ENCODE measurements at regions not wholly inside any gene's neighbourhood (a gene's known extent, or its start where the extent isn't known, plus 50 kb on each side); places are given as distances from the start of the nearest gene placed in this dataset.
"Not testable (repeated sequence)": the region's sequence is repeated elsewhere in the genome, so short reads cannot be mapped to it uniquely, and the experiment has no call there.

DNA sequence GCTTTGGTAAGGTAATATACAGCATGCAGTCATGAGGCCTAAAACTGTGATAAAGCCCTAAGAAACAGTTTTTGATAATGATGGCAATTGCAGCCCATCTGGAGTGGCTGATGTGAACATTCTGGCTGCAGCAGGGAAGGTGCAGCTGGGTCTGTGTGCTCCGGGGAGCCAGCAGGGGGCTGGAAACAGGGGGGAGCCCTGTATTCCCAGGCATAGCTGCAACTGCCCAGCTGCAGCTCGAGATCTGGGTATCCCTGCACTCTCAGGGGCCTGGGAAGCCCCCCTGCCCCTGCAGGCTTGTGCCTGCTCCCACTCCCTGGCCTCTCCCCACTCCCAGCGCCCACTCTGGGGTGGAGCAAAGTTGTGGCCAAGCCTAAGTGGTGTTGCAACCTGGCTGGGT lies 95.6 kb downstream of the RRAGB start:
- DNase-seq (ENCODE audit: low spot score) (no peak), ATAC-seq (peak in 1 of 2 donors; percentile 45)
- Mint-ChIP-seq H3K36me3 (no peaks in the 10 kb centered on the region), H3K4me1 (ENCODE audit: low read depth in 2 of 2) (no peaks in the 10 kb centered on the region), H3K4me3 (no peak overlapping the region), H3K27ac (no peak overlapping the region), H3K9me3 (no peaks in the 10 kb centered on the region), H3K27me3 (peaks cover 7 to 19% of the 10 kb centered on the region in 2 donors)

DNA sequence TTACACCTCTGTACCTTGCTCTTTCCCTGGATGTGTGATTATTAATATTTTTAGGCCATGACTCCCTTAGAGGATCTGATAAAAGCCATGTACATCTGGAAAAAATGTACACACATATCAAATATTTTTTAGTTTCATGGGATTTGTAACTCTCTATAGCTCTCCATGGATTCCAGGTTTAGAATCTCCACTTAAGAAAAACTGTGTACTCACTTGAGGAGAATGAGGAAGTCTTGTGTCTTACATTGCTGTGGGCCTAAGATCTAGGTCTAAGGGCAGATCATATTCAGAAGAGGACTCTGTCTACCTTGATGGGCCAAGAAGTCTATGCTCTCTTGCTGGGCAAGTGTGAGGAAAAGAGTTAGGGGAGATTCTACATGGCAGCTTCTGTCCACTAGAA lies 98.0 kb downstream of the RRAGB start:
- DNase-seq (ENCODE audit: low spot score) (no peak), ATAC-seq (no peak)
- Mint-ChIP-seq H3K4me1 (ENCODE audit: low read depth in 2 of 2) (no peaks in the 10 kb centered on the region), H3K27me3 (peaks cover 5 to 7% of the 10 kb centered on the region in 2 donors), H3K36me3 (no peaks in the 10 kb centered on the region), H3K27ac (no peak overlapping the region), H3K4me3 (no peak overlapping the region), H3K9me3 (no peaks in the 10 kb centered on the region)

DNA sequence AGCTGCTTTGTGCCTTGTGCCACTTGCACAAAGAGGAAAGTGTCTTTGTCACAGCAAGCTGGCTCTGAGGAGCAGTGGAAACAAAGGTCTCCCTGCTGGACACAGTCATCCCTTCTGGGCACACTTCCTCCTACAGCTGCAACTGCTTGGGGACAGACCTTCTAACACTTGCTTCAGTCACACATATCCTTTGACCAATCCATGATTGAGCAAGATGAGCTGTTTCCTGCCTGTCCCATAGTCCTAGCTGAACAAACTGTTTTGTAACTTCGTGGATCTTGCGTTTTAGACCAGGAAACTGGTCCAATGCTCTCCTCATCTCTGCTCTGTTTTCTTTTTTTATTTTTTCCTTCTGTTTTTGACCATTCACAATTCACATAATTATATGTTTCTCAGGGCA lies 98.5 kb downstream of the RRAGB start:
- H3K4me3 Mint-ChIP-seq = no peak overlapping the region
- no peak overlapping the region for H3K27ac Mint-ChIP-seq
- H3K36me3 Mint-ChIP-seq = no peaks in the 10 kb centered on the region
- DNase-seq (ENCODE audit: low spot score) (no peak), ATAC-seq (no peak)
- no peaks in the 10 kb centered on the region for H3K4me1 Mint-ChIP-seq (ENCODE audit: low read depth in 2 of 2)
- no peaks in the 10 kb centered on the region for H3K9me3 Mint-ChIP-seq
- peaks cover 0 to 6% of the 10 kb centered on the region in 2 donors for H3K27me3 Mint-ChIP-seq

DNA sequence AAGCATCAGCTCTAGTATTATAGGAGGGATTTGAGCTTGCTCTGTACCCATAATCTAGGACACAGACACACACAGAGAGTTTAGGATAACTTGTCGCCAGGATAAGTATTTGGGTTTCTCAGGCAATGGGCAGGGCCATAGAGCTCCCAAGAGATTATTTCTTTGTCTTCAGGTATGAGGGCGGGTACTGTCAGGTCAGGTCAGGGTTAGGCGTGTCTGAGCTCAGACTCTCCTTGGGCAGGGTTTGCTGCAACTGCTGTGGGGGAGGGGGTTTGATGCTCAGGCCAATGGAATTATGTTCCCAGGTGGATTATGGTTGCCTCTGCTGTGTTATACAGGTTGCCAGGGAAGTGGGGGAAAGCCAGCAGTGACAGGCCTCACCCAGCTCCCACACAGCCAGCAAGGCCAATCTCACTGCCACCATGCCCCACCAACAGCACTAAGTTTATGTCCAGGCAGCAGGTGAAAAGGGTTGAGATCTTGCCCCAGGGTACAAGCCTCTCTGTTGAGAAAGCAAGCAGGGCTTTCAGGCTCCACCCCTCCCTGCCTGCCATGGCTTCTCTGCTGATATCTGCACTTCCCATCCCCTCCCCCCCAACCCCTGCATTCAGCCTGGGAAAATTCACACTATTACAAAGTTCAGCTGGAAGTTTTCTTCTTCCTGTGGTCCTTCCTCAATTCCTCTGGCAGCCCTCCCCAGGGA lies 101.3 kb downstream of the RRAGB start:
- H3K9me3 Mint-ChIP-seq = no peaks in the 10 kb centered on the region
- H3K27me3 Mint-ChIP-seq = peaks cover 2 to 10% of the 10 kb centered on the region in 2 donors
- no peak overlapping the region for H3K27ac Mint-ChIP-seq
- ATAC-seq (no peak), DNase-seq (ENCODE audit: low spot score) (no peak)
- no peaks in the 10 kb centered on the region for H3K4me1 Mint-ChIP-seq (ENCODE audit: low read depth in 2 of 2)
- H3K4me3 Mint-ChIP-seq = no peak overlapping the region
- H3K36me3 Mint-ChIP-seq = peaks cover 2% of the 10 kb centered on the region

DNA sequence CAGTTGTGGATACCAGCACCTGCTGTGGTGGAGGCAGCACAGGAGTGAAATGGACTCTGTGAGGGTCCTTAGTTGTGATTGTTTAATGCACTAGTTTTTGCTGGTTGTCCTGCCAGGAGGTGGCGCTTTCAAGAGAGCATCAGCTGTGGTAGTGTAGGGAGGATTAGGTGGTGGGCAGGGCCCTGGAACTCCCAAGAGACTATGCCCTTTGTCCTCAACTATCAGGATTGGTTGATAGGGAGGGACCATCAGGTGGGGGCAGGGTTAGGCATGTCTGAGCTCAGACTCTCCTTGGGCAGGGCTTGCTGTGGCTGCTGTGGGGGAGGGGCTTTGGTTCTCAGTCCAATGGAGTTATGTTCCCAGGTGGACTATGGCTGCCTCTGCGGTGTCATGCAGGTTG lies 121.9 kb downstream of the RRAGB start:
- Mint-ChIP-seq H3K27ac (no peak overlapping the region), H3K9me3 (no peaks in the 10 kb centered on the region), H3K36me3 (no peaks in the 10 kb centered on the region), H3K4me1 (ENCODE audit: low read depth in 2 of 2) (no peaks in the 10 kb centered on the region), H3K27me3 (peaks cover 0 to 17% of the 10 kb centered on the region in 2 donors), H3K4me3 (no peak overlapping the region)
- ATAC-seq (no peak), DNase-seq (ENCODE audit: low spot score) (no peak)

DNA sequence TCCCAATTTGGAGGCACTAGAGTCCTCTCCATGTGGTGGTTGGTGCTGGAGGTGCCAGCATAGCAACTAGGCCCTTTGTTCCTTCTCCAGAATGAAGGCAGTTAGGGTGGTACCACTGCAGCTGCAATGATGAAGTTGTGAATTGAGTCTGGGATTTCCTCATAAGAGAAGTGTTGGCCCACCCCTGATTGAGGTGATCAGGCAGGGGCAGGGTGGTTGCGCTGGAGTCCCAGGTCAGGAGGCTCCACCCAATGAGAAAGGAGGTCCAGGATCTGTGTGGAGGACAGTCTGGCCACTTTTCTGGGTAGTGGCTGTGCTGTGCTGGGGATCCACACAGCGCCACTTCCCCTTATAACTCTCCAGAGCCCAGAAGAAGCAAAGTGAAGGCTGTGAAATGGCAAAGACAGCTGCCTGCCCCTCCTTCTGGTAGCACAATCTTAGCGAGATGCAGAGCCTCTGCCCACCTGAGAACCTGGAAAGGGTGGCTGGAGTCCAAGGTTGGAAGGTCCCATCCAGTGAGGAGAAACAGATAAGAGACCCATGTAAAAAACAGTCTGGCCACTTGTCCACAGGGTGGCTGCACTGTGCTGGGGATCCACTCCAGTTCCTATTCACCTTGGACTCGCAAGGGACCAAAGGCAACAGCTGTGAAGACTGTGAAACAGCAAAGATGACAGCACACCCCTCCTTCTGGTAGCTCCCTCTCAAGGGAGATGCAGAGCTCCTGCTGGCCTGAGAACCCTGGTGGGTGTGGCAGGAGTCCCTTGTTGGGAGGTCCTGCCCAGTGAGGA lies 124.6 kb downstream of the RRAGB start:
- H3K27me3 Mint-ChIP-seq = peaks cover 0 to 15% of the 10 kb centered on the region in 2 donors
- H3K4me3 Mint-ChIP-seq = no peak overlapping the region
- no peak overlapping the region for H3K27ac Mint-ChIP-seq
- ATAC-seq (no peak), DNase-seq (ENCODE audit: low spot score) (no peak)
- H3K9me3 Mint-ChIP-seq = no peaks in the 10 kb centered on the region
- H3K4me1 Mint-ChIP-seq (ENCODE audit: low read depth in 2 of 2) = no peaks in the 10 kb centered on the region
- no peaks in the 10 kb centered on the region for H3K36me3 Mint-ChIP-seq

DNA sequence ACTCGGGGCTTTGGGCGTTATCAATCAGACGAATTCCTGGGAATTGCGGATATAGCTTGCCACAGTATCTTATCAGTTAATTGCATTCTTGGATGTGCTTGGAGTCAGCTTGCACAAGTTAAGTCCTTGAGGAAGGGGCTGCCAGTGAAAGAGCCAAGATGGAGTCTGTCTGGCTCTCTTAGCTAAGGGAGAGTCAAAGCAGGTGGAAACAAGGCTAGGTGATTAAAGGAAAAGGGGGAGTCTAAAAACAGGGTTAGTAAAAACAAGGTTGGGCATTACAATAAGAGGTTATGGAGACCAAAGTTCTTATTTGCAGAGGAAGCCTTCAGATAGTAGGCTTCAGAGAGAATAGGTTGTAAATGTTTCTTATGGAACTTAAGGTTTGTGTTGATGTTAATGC lies 149.2 kb downstream of the RRAGB start:
- not testable (repeated sequence) for ATAC-seq; H3K9me3 Mint-ChIP-seq; H3K4me1 Mint-ChIP-seq (ENCODE audit: low read depth in 2 of 2); DNase-seq (ENCODE audit: low spot score); H3K4me3 Mint-ChIP-seq; H3K27ac Mint-ChIP-seq; H3K36me3 Mint-ChIP-seq
- peaks cover 23 to 33% of the 10 kb centered on the region in 2 donors for H3K27me3 Mint-ChIP-seq

DNA sequence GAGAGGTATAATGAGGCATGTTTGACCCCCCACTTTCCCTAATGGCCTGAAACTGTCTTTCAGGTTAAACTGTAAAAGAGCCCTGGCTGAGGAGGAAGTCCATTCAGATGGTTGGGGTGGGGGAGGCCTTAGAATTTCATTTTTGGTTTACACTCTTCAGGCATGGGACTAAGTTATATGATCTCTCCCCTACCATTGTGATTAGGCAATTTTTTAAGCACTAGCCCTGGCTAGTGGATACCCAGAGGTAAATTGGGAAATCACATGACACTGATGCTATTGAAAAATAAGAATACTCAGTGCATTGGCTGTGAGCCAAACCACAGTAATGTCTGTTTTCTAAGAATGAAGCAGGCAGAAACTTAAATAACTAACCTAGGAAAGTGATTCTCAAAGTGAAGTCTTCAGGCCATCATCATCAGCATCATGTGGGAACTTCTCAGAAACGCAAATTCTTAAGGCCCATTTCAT lies 149.7 kb downstream of the RRAGB start:
- DNase-seq (ENCODE audit: low spot score) (no peak), ATAC-seq (no peak)
- H3K27ac Mint-ChIP-seq = no peak overlapping the region
- no peak overlapping the region for H3K4me3 Mint-ChIP-seq
- no peaks in the 10 kb centered on the region for H3K9me3 Mint-ChIP-seq
- H3K4me1 Mint-ChIP-seq (ENCODE audit: low read depth in 2 of 2) = no peaks in the 10 kb centered on the region
- H3K27me3 Mint-ChIP-seq = peaks cover 21 to 29% of the 10 kb centered on the region in 2 donors
- no peaks in the 10 kb centered on the region for H3K36me3 Mint-ChIP-seq

DNA sequence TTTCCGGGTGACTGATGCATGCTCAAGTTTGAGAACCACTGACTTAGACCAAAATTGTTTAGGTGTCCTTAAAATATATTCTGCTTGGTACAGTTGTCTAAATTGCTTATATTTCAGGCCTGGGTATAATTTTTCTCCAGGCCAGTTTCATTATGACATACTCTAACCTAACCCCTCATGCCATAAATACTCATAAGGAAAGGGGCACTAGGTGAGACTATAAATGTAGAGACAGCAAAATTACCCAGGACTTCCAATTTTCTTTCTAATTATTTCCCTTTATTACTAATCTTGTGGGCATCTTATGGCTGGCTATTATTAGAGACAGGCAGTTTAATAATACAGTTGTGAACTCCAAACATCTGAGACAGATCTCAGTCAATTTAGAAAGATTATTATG lies 150.2 kb downstream of the RRAGB start:
- no peak overlapping the region for H3K4me3 Mint-ChIP-seq
- ATAC-seq (no peak), DNase-seq (ENCODE audit: low spot score) (no peak)
- H3K27ac Mint-ChIP-seq = no peak overlapping the region
- peaks cover 20 to 28% of the 10 kb centered on the region in 2 donors for H3K27me3 Mint-ChIP-seq
- no peaks in the 10 kb centered on the region for H3K9me3 Mint-ChIP-seq
- no peaks in the 10 kb centered on the region for H3K36me3 Mint-ChIP-seq
- no peaks in the 10 kb centered on the region for H3K4me1 Mint-ChIP-seq (ENCODE audit: low read depth in 2 of 2)

DNA sequence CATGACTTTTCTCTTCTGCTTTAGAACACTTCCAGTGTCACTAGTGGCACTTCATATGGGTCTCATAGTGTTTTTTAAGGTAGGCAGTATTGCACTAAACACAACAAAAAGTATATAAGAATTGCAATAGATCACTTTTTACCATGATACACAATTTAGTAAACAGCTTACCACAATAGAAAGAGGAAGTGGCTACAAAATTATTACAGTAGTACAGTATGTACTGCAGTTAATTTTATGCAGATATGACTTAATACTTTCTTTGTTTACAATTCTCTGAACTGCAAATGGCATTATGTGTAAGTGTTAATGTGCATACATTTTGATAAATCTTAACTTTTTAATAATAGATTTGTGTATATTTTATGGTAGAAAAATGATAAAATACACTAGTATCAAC lies 157.3 kb downstream of the RRAGB start:
- DNase-seq (ENCODE audit: low spot score) (no peak), ATAC-seq (no peak)
- peaks cover 11 to 18% of the 10 kb centered on the region in 2 donors for H3K27me3 Mint-ChIP-seq
- no peaks in the 10 kb centered on the region for H3K9me3 Mint-ChIP-seq
- no peaks in the 10 kb centered on the region for H3K4me1 Mint-ChIP-seq (ENCODE audit: low read depth in 2 of 2)
- no peak overlapping the region for H3K27ac Mint-ChIP-seq
- H3K4me3 Mint-ChIP-seq = no peak overlapping the region
- H3K36me3 Mint-ChIP-seq = no peaks in the 10 kb centered on the region

DNA sequence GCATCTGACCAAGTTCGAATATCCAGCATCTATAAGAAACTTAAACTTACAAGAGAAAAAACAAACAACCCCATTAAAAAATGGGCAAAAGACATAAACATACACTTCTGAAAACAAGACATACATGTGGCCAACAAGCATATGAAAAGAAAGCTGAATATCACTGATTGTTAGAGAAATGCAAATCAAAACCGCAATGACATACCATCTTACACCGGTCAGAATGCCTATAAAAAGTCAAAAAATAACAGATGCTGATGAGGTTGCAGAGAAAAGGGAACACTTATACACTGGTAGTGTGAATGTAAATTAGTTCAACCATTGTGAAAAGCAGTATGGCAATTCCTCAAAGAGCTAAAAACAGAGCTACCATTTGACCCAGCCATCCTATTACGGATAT lies 166.0 kb downstream of the RRAGB start:
- H3K27me3 Mint-ChIP-seq = peaks cover 0 to 11% of the 10 kb centered on the region in 2 donors
- H3K27ac Mint-ChIP-seq; H3K4me3 Mint-ChIP-seq; H3K4me1 Mint-ChIP-seq (ENCODE audit: low read depth in 2 of 2); ATAC-seq; DNase-seq (ENCODE audit: low spot score); H3K36me3 Mint-ChIP-seq; H3K9me3 Mint-ChIP-seq: not testable (repeated sequence)

DNA sequence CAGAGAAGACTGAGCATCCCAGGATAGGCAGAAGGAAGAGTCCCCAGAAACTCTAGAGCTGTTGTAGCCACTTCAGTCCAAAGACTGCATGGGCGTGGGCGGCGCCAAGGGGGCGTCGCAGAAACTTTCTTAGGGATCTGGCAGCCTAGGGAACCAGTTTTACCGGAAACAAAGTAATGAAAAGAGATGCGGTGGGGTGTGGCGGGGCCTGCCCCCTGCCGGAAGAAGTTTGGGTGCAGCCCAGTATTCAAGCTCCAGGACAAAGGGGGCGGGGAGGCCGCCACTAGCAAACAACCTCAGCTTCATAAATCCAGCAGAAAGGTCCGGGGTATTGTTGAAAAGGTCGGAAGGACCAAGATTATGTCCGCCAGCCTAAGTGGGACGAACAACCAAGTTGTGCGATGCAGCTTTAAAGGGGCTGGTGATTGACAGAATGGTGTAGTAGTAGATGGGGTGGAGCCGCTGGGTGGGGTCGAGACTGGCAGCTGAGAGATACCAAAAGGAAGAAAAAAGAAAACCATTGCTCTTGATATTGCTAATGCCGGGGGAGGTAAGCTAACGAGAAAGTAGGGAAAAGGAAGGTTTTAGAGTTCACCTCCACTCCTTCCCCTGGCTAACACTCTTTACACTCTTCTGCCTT lies 190.5 kb downstream of the RRAGB start:
- peak overlapping the region; percentile 88 for H3K4me3 Mint-ChIP-seq
- peaks cover 0 to 11% of the 10 kb centered on the region in 2 donors for H3K27me3 Mint-ChIP-seq
- DNase-seq (ENCODE audit: low spot score) (no peak), ATAC-seq (peak; percentile 70 to 83)
- H3K9me3 Mint-ChIP-seq = no peaks in the 10 kb centered on the region
- no peaks in the 10 kb centered on the region for H3K36me3 Mint-ChIP-seq
- H3K27ac Mint-ChIP-seq = peak overlapping the region; percentile 53 to 76
- H3K4me1 Mint-ChIP-seq (ENCODE audit: low read depth in 2 of 2) = peaks cover 9 to 16% of the 10 kb centered on the region in 2 donors

DNA sequence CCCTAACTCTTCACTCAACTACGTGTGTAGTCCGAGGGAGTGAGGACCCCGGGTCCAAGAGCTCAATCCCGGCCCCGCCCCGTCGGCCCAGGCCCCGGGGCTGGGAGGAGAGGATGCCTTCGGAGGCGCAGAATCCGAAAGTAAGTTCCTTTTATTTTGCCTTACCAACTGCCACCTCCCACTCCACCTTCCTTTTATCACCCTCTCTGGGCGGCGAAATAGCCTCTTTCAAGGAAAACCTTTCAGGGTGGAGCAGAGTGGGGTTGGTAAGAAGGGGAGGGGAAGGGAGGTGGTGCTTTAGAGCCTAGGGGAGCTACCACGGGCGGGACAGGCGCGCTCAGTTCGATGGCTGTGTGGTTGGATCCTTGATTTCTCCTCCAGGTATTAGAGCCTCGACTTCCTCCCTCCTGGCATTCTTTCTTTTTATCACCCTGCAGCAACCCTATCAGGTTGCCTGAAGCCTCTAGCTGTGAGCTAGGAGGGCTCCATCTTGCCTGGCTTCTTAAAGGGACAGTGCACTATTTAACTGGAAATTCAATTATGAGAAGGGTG lies 191.2 kb downstream of the RRAGB start:
- Mint-ChIP-seq H3K9me3 (no peaks in the 10 kb centered on the region), H3K4me1 (ENCODE audit: low read depth in 2 of 2) (peaks cover 9 to 16% of the 10 kb centered on the region in 2 donors), H3K27me3 (peaks cover 0 to 11% of the 10 kb centered on the region in 2 donors), H3K27ac (peak overlapping the region; percentile 53 to 76), H3K4me3 (peak overlapping the region; percentile 88), H3K36me3 (no peaks in the 10 kb centered on the region)
- peak; percentile 44 to 60 for ATAC-seq
- no peak for DNase-seq (ENCODE audit: low spot score)

All from natural killer cell treated with Interleukin-12 subunit alpha and Interleukin-12 subunit beta and Interleukin-15 and Interleukin-18, amount 100 ng/mL, for 72 hours (primary cell).